Inflammatory macrophage treated with lipopolysaccharide for 4 hours (primary cell): ENCODE measurements at regions not wholly inside any gene's neighbourhood (a gene's known extent, or its start where the extent isn't known, plus 50 kb on each side); places are given as distances from the start of the nearest gene placed in this dataset.
"Not testable (repeated sequence)": the region's sequence is repeated elsewhere in the genome, so short reads cannot be mapped to it uniquely, and the experiment has no call there.

ENCODE experiments used
- DNase-seq: peaks from one replicate; pipeline ENCODE4 v3.0.0-alpha.2; 2020

- DNase-seq: peak; percentile 32
These were observed 91.4 kb downstream of the ARL4C start for GRCh38 chr2:234405462-234405861.

GRCh38 chr2:234404957-234405356, 91.9 kb downstream of the ARL4C start:
- peak; percentile 54 for DNase-seq

DNA sequence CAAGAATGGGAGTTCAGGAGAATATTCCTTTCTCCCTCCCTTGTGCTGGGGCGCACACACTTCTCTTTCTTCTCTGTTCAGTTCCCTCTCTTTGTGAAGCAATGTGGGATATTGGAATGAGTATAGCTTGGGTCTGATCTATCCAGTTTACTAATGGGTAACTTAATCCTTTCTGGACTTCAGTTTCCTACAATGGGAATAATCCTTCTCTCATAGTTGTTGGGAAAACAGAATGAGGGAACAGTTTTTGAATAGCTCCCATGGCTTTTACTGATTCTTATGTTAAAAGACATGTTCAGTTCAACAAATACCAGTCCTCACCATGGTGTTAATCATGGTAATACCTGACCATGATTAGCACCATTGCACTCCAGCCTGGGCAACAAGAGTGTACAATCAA, 93.1 kb downstream of the ARL4C start:
- DNase-seq: no peak

DNA sequence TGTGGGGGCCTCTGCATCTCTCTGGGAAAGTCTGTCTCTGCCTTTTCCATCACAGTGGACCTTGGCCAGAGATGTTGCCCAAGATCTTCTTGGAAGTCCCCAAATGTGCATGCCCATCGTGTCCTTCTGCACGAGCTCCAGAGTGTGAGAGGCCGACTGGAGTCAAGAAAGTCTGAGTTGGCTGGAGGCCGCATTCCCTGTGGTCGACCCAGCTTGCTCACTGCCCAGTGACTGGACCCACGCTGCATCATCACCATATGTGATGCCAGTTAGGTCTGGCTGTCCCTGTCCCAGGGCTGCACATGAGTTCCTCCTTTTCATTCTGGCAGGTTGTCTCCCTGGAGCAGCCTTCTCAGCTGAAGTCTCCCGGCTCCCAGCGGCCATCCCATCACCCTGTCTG, 93.8 kb downstream of the ARL4C start:
- peak; percentile 14 for DNase-seq

GRCh38 chr2:234401426-234401825, 95.5 kb downstream of the ARL4C start:
- DNase-seq: no peak

DNA sequence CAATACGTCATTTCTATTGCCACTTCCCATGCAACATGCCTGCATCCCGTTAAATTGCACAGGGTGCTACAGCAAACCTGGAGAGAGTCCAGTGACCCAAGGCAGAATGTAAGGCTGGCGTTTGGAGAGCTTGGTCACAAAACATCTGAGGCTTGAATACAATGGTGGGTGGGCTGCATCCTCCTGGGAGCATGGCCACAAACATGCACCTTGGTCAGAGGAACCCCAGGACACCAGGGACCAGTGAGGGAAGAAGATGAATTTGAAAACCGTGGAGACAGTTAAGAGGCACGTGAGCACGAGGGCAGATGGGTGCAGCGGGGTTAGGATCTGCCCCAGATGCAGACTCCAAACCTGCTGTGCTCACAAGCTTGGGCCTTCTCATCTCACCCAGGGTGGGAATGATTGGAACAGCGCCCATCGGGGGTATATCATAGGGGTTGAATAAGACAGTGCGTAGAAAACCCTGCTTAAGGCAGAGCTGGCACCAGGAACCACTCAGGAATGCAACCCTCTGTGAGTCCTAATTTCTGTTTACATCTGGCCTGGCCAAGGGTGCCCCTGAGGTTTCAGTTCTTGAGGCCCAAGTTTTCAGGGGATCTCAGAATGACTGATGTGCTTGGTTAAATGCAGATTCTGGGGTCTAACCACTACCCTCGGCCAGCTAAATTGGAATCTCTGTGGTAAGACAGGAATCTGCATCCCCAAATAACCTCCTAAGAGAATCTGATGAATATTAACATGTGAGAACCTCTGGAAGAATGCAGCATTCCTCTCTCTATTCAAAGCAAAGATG, 97.2 kb downstream of the ARL4C start:
- no peak for DNase-seq

GRCh38 chr2:234398531-234398930, 98.3 kb downstream of the ARL4C start:
- DNase-seq: no peak

- DNase-seq: no peak
These were observed 100.9 kb downstream of the ARL4C start for GRCh38 chr2:234395891-234396420.

DNA sequence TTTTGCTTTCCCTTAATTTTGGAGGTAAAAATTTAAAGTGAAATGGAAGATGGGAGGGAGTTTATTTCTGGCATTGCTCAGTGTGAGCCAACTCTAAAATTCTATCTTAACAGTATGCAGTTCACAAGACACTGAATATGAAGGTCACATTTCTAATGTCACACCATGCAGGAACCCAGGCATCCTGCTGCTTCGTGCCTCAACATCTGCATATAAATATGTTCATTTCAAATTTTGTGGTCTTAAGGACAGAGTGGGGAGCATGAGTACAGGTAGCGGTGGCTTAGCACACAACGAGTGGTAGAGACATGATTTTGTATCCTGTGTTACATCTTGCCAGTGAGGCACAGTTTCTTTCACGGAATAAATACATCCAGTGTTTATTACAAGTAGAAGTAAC, 102.4 kb downstream of the ARL4C start:
- no peak for DNase-seq

DNA sequence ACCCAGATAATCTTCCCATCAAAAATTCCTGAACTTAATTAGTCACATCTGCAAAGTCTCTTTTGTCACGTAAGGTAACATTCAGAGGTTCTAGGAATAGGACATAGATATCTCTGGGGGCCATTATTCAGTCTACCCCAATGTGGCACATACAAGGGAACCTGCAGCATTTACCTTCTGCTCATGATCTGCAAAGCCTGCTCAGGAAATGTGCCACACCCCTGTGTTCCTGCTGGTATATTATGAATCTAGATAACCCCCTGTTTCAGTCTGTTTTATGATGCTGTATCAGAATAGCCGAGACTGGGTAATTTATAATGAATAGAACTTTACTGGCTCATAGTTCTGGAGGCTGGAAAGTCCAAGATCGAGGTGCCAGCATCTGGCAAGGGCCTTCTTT, 103.5 kb downstream of the ARL4C start:
- DNase-seq: no peak

- peak; percentile 16 for DNase-seq
These were observed 104.8 kb downstream of the ARL4C start for GRCh38 chr2:234392041-234392615.

GRCh38 chr2:234391625-234392024, 105.3 kb downstream of the ARL4C start:
- no peak for DNase-seq

DNA sequence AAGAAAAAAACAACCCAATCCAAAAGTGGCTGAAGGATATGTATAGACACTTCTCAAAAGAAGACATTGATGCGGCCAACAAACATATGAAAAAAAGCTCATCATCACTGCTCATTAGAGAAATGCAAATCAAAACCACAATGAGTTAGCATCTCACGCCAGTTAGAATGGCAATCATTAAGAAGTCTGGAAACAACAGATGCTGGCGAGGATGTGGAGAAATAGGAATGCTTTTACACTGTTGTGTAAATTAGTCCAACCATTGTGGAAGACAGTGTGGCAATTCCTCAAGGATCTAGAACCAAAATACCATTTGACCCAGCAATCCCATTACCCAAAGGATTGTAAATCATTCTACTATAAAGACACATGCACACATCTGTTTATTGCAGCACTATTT, 107.2 kb downstream of the ARL4C start:
- not testable (repeated sequence) for DNase-seq

GRCh38 chr2:234388591-234388990, 108.3 kb downstream of the ARL4C start:
- DNase-seq: peak; percentile 16

GRCh38 chr2:234386971-234387370, 109.9 kb downstream of the ARL4C start:
- no peak for DNase-seq

- no peak for DNase-seq
These were observed 114.8 kb downstream of the ARL4C start for GRCh38 chr2:234382131-234382530.

GRCh38 chr2:234378958-234379357, 117.9 kb downstream of the ARL4C start:
- DNase-seq: not testable (repeated sequence)

GRCh38 chr2:234378440-234378839, 118.4 kb downstream of the ARL4C start:
- no peak for DNase-seq

- no peak for DNase-seq
These were observed 119.0 kb downstream of the ARL4C start for GRCh38 chr2:234377761-234378391.

DNA sequence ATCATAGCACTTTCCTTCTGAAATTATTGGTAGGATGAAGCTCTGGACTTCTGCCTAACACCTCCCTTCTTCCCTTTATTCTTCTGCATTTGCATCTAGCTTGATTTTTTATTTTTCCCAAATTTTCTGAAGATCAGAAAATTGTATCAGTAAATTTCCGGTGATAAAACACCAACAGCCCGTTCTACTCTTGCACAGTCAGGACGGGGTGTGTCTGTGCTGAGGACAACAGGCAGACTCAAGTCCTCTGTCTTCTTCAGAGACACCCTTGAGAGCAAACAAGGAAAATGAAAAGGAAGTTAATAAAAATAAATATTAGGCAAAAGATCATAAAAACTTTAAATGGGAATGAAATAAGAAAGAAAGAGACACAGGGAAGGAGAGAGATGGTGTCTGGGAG, 120.7 kb downstream of the ARL4C start:
- no peak for DNase-seq

DNA sequence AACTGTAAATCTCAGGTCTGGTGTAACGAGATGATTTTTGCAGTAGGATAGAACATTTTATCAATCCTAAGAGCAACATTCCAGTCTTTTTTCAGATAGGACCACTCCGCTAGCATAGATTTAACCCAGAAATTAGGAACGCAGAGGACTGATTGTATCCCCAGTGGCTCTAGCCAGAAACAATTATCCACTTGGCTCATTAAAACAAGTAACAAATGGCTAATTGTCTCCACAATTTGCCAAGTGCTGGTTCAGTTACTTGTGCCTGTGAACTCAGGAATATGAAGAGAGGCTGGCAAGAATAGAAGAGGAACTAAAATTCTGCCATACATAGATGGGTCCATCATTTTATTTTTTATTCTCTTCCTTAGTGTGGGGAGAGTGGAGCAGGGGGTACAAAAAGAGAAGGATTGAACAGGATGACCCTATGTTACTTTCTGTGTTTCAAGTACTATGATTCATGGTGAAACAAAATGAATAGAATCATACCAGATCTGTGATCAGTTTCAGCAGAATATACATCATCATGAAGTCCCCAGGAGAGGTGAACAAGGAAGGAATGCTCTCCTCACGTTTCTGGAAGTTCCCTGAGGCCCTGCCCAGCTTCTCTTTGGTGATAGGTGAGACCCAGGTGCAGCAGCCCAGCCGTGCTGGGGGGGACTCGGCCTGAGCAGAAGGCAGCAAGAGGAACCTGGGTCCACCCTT, 121.6 kb downstream of the ARL4C start:
- DNase-seq: no peak

DNA sequence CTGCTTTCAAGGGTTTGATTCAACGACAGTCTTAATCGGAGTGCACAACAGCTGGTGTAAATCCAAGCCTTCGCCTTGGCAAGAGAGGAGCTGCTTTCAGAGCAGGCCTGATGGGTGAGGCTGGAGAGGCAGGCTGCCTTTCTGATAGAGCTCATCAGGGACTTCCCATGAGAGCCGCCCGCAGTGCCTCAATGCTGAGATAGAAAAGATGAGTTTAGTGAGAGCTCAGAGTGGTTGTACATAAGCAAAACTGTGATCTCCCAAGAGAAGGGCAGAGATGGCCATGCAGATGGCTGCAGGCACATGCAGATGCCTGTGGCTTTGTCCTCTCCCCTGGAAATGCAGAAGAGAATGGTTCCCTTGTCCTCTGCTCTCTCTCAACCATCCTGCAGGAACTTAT, 122.1 kb downstream of the ARL4C start:
- DNase-seq: no peak

DNA sequence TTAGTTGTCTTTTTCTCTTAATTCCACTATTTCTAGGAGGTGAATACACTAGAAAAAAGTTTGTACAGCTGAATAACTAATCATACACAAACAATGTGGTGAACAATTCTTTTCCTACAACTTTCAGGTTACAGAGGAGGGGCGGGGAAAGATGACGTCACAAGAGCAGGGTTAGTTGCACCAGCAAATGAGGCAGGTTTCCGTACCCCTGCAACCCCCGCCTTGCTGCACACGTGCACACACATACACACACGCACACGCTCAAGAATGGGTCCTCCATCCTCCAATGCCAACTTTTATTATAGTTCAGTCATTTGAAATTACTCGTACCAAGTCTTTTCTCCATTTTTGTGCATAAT, 122.8 kb downstream of the ARL4C start:
- DNase-seq: no peak
